ENCODE measurements at regions not wholly inside any gene's neighbourhood (a gene's known extent, or its start where the extent isn't known, plus 50 kb on each side); places are given as distances from the start of the nearest gene placed in this dataset.

- DNase-seq (ENCODE audit: low read depth), result no peak
Observed at GRCh38 chr15:29891096-29891457, 68.8 kb upstream of the TJP1 start.

GRCh38 chr15:29890336-29891095 lies 68.2 kb upstream of the TJP1 start:
- no peak for TF ChIP-seq CTCF (IDR thresholded peaks at IDR 0.05; ENCODE audit: insufficient read depth, low read depth, low read length)
- DNase-seq (ENCODE audit: low read depth), result no peak
- H3K4me3 ChIP-seq (ENCODE audit: low read depth, low read length), result no peak overlapping the region

More at GRCh38 chr15:29891096-29891457, 68.8 kb upstream of the TJP1 start:
- no peak for TF ChIP-seq CTCF (IDR thresholded peaks at IDR 0.05; ENCODE audit: insufficient read depth, low read depth, low read length)
- no peak overlapping the region for H3K4me3 ChIP-seq (ENCODE audit: low read depth, low read length)

GRCh38 chr15:29889542-29890329 lies 67.5 kb upstream of the TJP1 start:
- H3K4me3 ChIP-seq (ENCODE audit: low read depth, low read length), result no peak overlapping the region
- no peak for TF ChIP-seq CTCF (IDR thresholded peaks at IDR 0.05; ENCODE audit: insufficient read depth, low read depth, low read length)
- DNase-seq (ENCODE audit: low read depth), result no peak

- no peak overlapping the region for H3K4me3 ChIP-seq (ENCODE audit: low read depth, low read length)
- no peak for TF ChIP-seq CTCF (IDR thresholded peaks at IDR 0.05; ENCODE audit: insufficient read depth, low read depth, low read length)
- peak; percentile 40 for DNase-seq (ENCODE audit: low read depth)
Observed at GRCh38 chr15:29888646-29889045, 66.4 kb upstream of the TJP1 start.

GRCh38 chr15:29887721-29888120 lies 65.5 kb upstream of the TJP1 start:
- no peak for DNase-seq (ENCODE audit: low read depth)
- no peak overlapping the region for H3K4me3 ChIP-seq (ENCODE audit: low read depth, low read length)
- TF ChIP-seq CTCF (IDR thresholded peaks at IDR 0.05; ENCODE audit: insufficient read depth, low read depth, low read length), result no peak

- H3K4me3 ChIP-seq (ENCODE audit: low read depth, low read length), result no peak overlapping the region
- no peak for TF ChIP-seq CTCF (IDR thresholded peaks at IDR 0.05; ENCODE audit: insufficient read depth, low read depth, low read length)
- no peak for DNase-seq (ENCODE audit: low read depth)
Observed at GRCh38 chr15:29885183-29885582, 62.9 kb upstream of the TJP1 start.

All from fibroblast of villous mesenchyme (primary cell).